Natural killer cell (primary cell): ENCODE measurements at regions not wholly inside any gene's neighbourhood (a gene's known extent, or its start where the extent isn't known, plus 50 kb on each side); places are given as distances from the start of the nearest gene placed in this dataset.
"Not testable (repeated sequence)": the region's sequence is repeated elsewhere in the genome, so short reads cannot be mapped to it uniquely, and the experiment has no call there.

ENCODE experiments used
- ATAC-seq, 3 donors: fragments of 150-1000 bp in 2 of 3; fragments of 200-7000 bp in 1 of 3; cut with Tn5 transposase; 1 replicate in 1 of 3; 2 replicates in 2 of 3; pipeline ENCODE4 v1.10.0; 2021; ENCODE audit warnings: mild to moderate bottlenecking in 2 of 3, moderate library complexity in 2 of 3
- DNase-seq, 2 donors: peaks; one replicate each; pipeline versions ENCODE4 v3.0.0 to v3.0.0-alpha.2; 2013 to 2021; ENCODE audit warnings: mixed read lengths in 1 of 2
- H3K27ac ChIP-seq: one replicate; pipeline ENCODE4 v1.5.1; 2013; ENCODE audit warnings: mild to moderate bottlenecking, low read length
- H3K27me3 ChIP-seq: one replicate; pipeline ENCODE4 v1.6.1; 2013; ENCODE audit warnings: low read length; ENCODE audit not compliant: control insufficient read depth, insufficient read depth
- H3K36me3 ChIP-seq: one replicate; pipeline ENCODE4 v1.6.1; 2013; ENCODE audit warnings: low read length; ENCODE audit not compliant: control insufficient read depth, insufficient read depth
- H3K4me1 ChIP-seq: one replicate; pipeline ENCODE4 v1.6.1; 2013; ENCODE audit warnings: low read length; ENCODE audit not compliant: control insufficient read depth, insufficient read depth
- H3K4me3 ChIP-seq: one replicate; pipeline ENCODE4 v1.5.1; 2013; ENCODE audit warnings: low read length
- H3K9me3 ChIP-seq: one replicate; pipeline ENCODE4 v1.6.1; 2013; ENCODE audit warnings: low read length; ENCODE audit not compliant: control insufficient read depth, insufficient read depth
- H3K27ac Mint-ChIP-seq, 2 donors: one replicate each; pipeline ENCODE4 v1.8.0; 2022; ENCODE audit warnings: mild to moderate bottlenecking in 2 of 2, mixed read lengths in 2 of 2, moderate library complexity in 1 of 2
- H3K27me3 Mint-ChIP-seq, 2 donors: one replicate each; pipeline ENCODE4 v1.8.0; 2022; ENCODE audit warnings: low read depth in 2 of 2, mixed read lengths in 2 of 2
- H3K36me3 Mint-ChIP-seq: one replicate; pipeline ENCODE4 v1.8.0; 2022; ENCODE audit warnings: mixed read lengths
- H3K4me1 Mint-ChIP-seq, 2 donors: one replicate each; pipeline ENCODE4 v1.8.0; 2022; ENCODE audit warnings: mixed read lengths in 2 of 2
- H3K4me3 Mint-ChIP-seq: one replicate; pipeline ENCODE4 v1.8.0; 2022; ENCODE audit warnings: mild to moderate bottlenecking, moderate library complexity, mixed read lengths
- H3K9me3 Mint-ChIP-seq, 2 donors: one replicate each; pipeline ENCODE4 v1.8.0; 2022; ENCODE audit warnings: mixed read lengths in 2 of 2
- CTCF ChIP-seq: fragments of 200-600 bp; IDR thresholded peaks from one replicate; pipeline ENCODE4 v1.8.0; 2022; ENCODE audit warnings: antibody characterized with exemption
- WGBS: methylation state at CpG from one replicate; pipeline ENCODE4 v1.1.7; 2013; ENCODE audit warnings: missing lambda C conversion rate; ENCODE audit not compliant: insufficient coverage; 5-methylcytosine and 5-hydroxymethylcytosine counted together
- intact Hi-C: fragments of 100-400 bp; cut with micrococcal nuclease; formaldehyde crosslinking; loops from one replicate; pipeline ENCODE4 v1.14.2; 2022

GRCh38 chr22:11302427-11302826 lies 4225.6 kb upstream of the OR11H1 start:
- H3K4me1 ChIP-seq, H3K27ac Mint-ChIP-seq, H3K27ac ChIP-seq, H3K27me3 Mint-ChIP-seq, intact Hi-C loops, H3K27me3 ChIP-seq, H3K4me3 Mint-ChIP-seq, H3K4me1 Mint-ChIP-seq, H3K36me3 ChIP-seq, H3K4me3 ChIP-seq, DNase-seq, ATAC-seq: not testable (repeated sequence)
- Mint-ChIP-seq H3K36me3 (peaks cover 38% of the 10 kb centered on the region), H3K9me3 (peaks cover 23 to 39% of the 10 kb centered on the region in 2 donors)
- peaks cover 47% of the 10 kb centered on the region for H3K9me3 ChIP-seq
- 82% methylated on average over 7 of the region's 7 CpGs for WGBS

GRCh38 chr22:11302904-11303303 lies 4225.1 kb upstream of the OR11H1 start:
- H3K4me3 Mint-ChIP-seq, H3K36me3 ChIP-seq, ATAC-seq, H3K27ac Mint-ChIP-seq, H3K27ac ChIP-seq, DNase-seq, H3K4me1 Mint-ChIP-seq, H3K27me3 Mint-ChIP-seq, intact Hi-C loops, H3K4me1 ChIP-seq, H3K27me3 ChIP-seq, H3K4me3 ChIP-seq: not testable (repeated sequence)
- Mint-ChIP-seq H3K36me3 (peaks cover 42% of the 10 kb centered on the region), H3K9me3 (peaks cover 25 to 42% of the 10 kb centered on the region in 2 donors)
- peaks cover 48% of the 10 kb centered on the region for H3K9me3 ChIP-seq
- 42% methylated on average over 1 of the region's 1 CpG for WGBS

- H3K27ac ChIP-seq, H3K27me3 Mint-ChIP-seq, DNase-seq, H3K4me1 Mint-ChIP-seq, H3K36me3 ChIP-seq, ATAC-seq, H3K27me3 ChIP-seq, H3K4me3 ChIP-seq, H3K27ac Mint-ChIP-seq, H3K4me3 Mint-ChIP-seq, H3K4me1 ChIP-seq, intact Hi-C loops: not testable (repeated sequence)
- peaks cover 23 to 34% of the 10 kb centered on the region in 2 donors for H3K9me3 Mint-ChIP-seq
- peaks cover 56% of the 10 kb centered on the region for H3K9me3 ChIP-seq
- WGBS = 80% methylated on average over 7 of the region's 7 CpGs
- H3K36me3 Mint-ChIP-seq = peaks cover 34% of the 10 kb centered on the region
Observed at GRCh38 chr22:11305179-11305578, 4222.8 kb upstream of the OR11H1 start.

GRCh38 chr22:11306933-11307518 lies 4221.0 kb upstream of the OR11H1 start:
- intact Hi-C loops, H3K36me3 ChIP-seq, H3K27me3 Mint-ChIP-seq, DNase-seq, H3K27ac ChIP-seq, H3K4me1 ChIP-seq, H3K4me1 Mint-ChIP-seq, H3K4me3 ChIP-seq, H3K4me3 Mint-ChIP-seq, H3K27ac Mint-ChIP-seq, H3K27me3 ChIP-seq, ATAC-seq: not testable (repeated sequence)
- 76% methylated on average over 5 of the region's 6 CpGs for WGBS
- peaks cover 53% of the 10 kb centered on the region for H3K9me3 ChIP-seq
- Mint-ChIP-seq H3K9me3 (peaks cover 27 to 34% of the 10 kb centered on the region in 2 donors), H3K36me3 (peaks cover 44% of the 10 kb centered on the region)

GRCh38 chr22:11307998-11308397 lies 4220.0 kb upstream of the OR11H1 start:
- no peak overlapping the region for H3K4me3 ChIP-seq
- H3K27ac Mint-ChIP-seq = no peak overlapping the region
- H3K4me1 Mint-ChIP-seq = no peaks in the 10 kb centered on the region
- DNase-seq = no peak
- H3K4me3 Mint-ChIP-seq = no peak overlapping the region
- no peaks in the 10 kb centered on the region for H3K4me1 ChIP-seq
- H3K36me3 ChIP-seq = no peaks in the 10 kb centered on the region
- H3K9me3 ChIP-seq = peaks cover 57% of the 10 kb centered on the region
- no peak for TF ChIP-seq CTCF
- H3K27me3 ChIP-seq = no peaks in the 10 kb centered on the region
- intact Hi-C loops = no loop called here
- H3K27ac ChIP-seq = no peak overlapping the region
- H3K27me3 Mint-ChIP-seq = no peaks in the 10 kb centered on the region
- WGBS = 85% methylated on average over 16 of the region's 16 CpGs
- peaks cover 44% of the 10 kb centered on the region for H3K36me3 Mint-ChIP-seq
- H3K9me3 Mint-ChIP-seq = peaks cover 23 to 27% of the 10 kb centered on the region in 2 donors
- no peak for ATAC-seq

GRCh38 chr22:11309777-11310176 lies 4218.2 kb upstream of the OR11H1 start:
- H3K4me3 Mint-ChIP-seq, intact Hi-C loops, H3K27me3 ChIP-seq, H3K36me3 ChIP-seq, H3K27ac Mint-ChIP-seq, H3K4me1 ChIP-seq, H3K27me3 Mint-ChIP-seq, DNase-seq, H3K4me3 ChIP-seq, ATAC-seq, H3K4me1 Mint-ChIP-seq, H3K27ac ChIP-seq: not testable (repeated sequence)
- Mint-ChIP-seq H3K9me3 (peaks cover 26 to 27% of the 10 kb centered on the region in 2 donors), H3K36me3 (peaks cover 56% of the 10 kb centered on the region)
- WGBS = 66% methylated on average over 4 of the region's 4 CpGs
- H3K9me3 ChIP-seq = peaks cover 47% of the 10 kb centered on the region

- H3K9me3 ChIP-seq = peaks cover 40% of the 10 kb centered on the region
- H3K4me1 ChIP-seq, H3K27me3 ChIP-seq, intact Hi-C loops, H3K27ac ChIP-seq, H3K4me1 Mint-ChIP-seq, DNase-seq, ATAC-seq, H3K4me3 Mint-ChIP-seq, H3K4me3 ChIP-seq, H3K27me3 Mint-ChIP-seq, H3K27ac Mint-ChIP-seq, H3K36me3 ChIP-seq: not testable (repeated sequence)
- H3K36me3 Mint-ChIP-seq = peaks cover 49% of the 10 kb centered on the region
- H3K9me3 Mint-ChIP-seq = peaks cover 23 to 24% of the 10 kb centered on the region in 2 donors
- WGBS = 57% methylated on average over 2 of the region's 3 CpGs
Observed at GRCh38 chr22:11310647-11311046, 4217.3 kb upstream of the OR11H1 start.
